ENCODE measurements at regions not wholly inside any gene's neighbourhood (a gene's known extent, or its start where the extent isn't known, plus 50 kb on each side); places are given as distances from the start of the nearest gene placed in this dataset.

DNA sequence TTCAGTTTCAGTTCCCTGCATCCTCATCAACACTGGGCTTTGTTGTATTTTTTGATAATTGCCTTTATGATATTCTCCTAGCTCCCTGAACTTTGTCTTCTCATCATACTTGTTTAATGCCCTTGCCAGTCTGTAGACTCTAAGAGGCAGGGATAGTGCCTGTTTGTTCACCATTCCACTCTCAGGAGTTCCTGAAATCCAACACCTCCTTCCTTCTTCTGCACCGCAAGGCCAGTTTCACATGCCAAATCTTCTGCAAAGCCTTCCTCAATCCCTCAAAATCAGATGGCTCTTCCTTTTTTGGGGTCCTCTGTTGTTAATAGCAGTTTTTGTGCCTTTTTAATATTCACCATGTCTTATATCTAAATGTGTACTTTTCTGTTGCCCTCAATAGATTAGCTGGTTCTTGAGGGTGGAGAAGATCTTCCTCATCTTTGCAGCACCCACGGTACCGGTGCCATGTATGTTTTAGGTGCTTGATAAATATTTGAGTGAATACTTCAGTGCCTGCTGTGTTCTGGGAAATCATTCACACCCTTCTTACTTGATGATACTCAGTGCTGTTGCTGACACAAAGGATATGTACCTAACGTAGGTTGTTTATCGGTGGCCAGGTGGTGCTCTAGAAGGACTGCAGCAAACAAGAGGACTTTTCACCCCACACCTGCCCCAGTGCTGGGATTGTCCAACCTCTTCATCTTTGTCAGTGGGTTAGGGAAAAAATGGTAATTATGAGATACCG lies 85.3 kb upstream of the LIMCH1 start:
- H3K9me3 Mint-ChIP-seq: peaks cover 1 to 5% of the 10 kb centered on the region in 2 donors
- H3K27ac Mint-ChIP-seq: no peak overlapping the region
- H3K27me3 Mint-ChIP-seq: no peaks in the 10 kb centered on the region
- ATAC-seq (replicated peaks) (no peak), DNase-seq (no peak)
- H3K4me1 Mint-ChIP-seq: no peaks in the 10 kb centered on the region
- H3K4me3 Mint-ChIP-seq: no peak overlapping the region
- H3K36me3 Mint-ChIP-seq: no peaks in the 10 kb centered on the region

DNA sequence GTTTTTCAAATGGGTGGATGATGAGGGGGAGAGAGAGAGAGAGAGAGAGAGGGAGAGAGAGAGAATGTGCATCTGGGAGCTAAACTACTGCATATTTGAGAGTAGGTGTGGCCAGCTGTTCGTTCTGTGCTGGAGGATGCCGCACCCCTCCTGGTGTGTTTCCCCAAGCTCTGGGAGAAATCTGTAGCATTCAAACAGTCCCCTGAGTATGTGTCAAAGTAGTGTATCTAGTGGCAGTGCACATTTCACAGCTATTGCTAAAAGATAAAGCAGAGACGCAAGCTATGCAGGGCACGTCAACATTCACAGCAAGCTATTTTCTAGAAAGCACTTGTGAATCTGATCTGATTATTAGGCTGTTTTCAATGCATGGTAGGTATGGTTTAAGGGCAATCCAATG lies 83.5 kb upstream of the LIMCH1 start:
- DNase-seq: no peak
- Mint-ChIP-seq H3K36me3 (no peaks in the 10 kb centered on the region), H3K9me3 (peaks cover 2 to 5% of the 10 kb centered on the region in 2 donors), H3K4me3 (no peak overlapping the region), H3K27me3 (peaks cover 0 to 1% of the 10 kb centered on the region in 2 donors), H3K4me1 (no peaks in the 10 kb centered on the region), H3K27ac (no peak overlapping the region)
- ATAC-seq (replicated peaks): no peak

DNA sequence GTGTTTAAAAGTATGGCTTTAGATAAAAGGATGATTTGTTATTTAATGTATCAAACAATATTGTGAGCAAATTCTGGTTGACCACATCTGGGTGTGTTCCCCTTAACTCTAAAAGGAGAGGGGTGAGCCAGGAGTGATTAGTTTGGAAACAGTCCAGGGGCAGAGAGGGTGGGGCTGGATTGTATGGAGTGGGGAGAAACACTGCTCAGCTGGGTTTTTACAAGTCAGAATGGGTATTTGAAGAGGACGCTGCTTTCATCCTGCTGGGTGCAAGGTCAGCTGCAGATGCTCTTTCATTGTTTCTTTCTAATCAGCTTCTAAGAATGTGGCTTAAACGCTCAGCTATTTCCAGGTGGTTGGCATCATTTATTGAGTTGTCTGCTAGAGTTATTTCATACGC lies 82.8 kb upstream of the LIMCH1 start:
- Mint-ChIP-seq H3K27ac (peak overlapping the region; percentile 33), H3K27me3 (peaks cover 0 to 3% of the 10 kb centered on the region in 2 donors), H3K9me3 (peaks cover 2 to 5% of the 10 kb centered on the region in 2 donors), H3K4me1 (no peaks in the 10 kb centered on the region), H3K4me3 (no peak overlapping the region), H3K36me3 (no peaks in the 10 kb centered on the region)
- ATAC-seq (replicated peaks): no peak
- DNase-seq: no peak

DNA sequence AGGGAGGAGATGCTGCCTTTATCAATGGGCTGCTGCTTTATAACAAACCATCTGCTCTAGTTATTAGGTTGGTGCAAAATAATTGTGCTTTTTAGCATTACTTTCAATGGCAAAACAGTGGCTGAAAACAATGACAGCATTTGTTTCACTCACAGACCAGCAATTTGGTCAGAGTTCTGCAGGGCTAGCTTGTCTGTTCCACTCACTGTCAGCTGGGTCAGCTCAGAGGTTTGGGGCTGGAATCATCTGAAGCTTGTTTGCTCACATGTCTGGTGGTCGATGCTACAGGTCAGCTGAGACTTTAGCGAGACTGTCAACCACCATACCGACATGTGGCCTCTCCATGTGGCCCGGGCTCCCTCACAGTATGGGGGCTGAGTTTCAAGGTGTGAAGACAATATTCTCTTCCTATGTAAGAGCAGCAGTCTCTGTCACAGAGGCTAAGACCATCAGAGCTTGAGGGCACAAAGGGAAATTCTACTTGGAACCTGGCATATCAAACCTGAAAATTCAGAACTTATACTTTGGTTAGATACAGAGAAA lies 81.3 kb upstream of the LIMCH1 start:
- no peaks in the 10 kb centered on the region for H3K4me1 Mint-ChIP-seq
- H3K9me3 Mint-ChIP-seq: peaks cover 2 to 5% of the 10 kb centered on the region in 2 donors
- H3K27ac Mint-ChIP-seq: no peak overlapping the region
- no peak overlapping the region for H3K4me3 Mint-ChIP-seq
- H3K36me3 Mint-ChIP-seq: no peaks in the 10 kb centered on the region
- ATAC-seq (replicated peaks) (no peak), DNase-seq (no peak)
- H3K27me3 Mint-ChIP-seq: peaks cover 0 to 3% of the 10 kb centered on the region in 2 donors

DNA sequence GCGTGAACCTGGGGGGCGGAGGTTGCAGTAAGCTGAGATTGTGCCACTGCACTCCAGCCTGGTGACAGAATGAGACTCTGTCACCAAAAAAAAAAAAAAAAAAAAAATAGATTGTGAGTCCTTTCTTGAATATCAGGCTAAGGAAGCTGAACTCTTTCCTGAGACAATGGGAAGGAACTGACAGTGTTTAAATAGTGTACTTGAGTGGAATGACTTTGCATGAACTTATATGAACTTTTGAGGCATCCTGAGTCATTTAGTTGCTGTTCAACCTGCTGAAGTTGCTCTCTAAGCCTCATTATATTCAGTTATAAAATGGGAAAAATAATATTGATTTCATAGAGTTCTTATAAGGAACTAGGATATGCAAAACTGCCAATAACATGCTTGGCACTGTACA lies 79.3 kb upstream of the LIMCH1 start:
- Mint-ChIP-seq H3K9me3 (peaks cover 2 to 4% of the 10 kb centered on the region in 2 donors), H3K27me3 (peaks cover 0 to 3% of the 10 kb centered on the region in 2 donors), H3K4me1 (no peaks in the 10 kb centered on the region), H3K27ac (no peak overlapping the region), H3K4me3 (no peak overlapping the region), H3K36me3 (no peaks in the 10 kb centered on the region)
- DNase-seq: no peak
- no peak for ATAC-seq (replicated peaks)

DNA sequence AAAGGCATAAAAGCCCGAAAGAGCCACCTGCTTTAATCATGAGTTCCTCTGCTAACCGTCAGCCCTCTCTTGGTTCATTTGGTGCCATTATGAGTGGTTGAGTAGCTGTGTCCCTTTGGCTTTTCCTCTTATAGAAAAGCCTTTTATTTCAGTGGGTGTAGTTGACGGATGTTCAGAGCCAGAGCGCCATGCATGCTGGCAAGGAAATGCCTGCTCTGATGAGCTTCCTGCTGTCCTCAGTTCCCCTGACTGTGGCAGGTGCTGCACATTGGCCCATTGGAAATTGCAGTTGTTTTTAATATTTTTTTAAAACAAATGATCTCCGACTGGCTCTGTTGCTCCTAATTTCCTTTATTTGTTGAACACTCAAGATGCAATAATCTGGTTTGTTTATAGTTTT lies 77.3 kb upstream of the LIMCH1 start:
- Mint-ChIP-seq H3K27me3 (peaks cover 0 to 7% of the 10 kb centered on the region in 2 donors), H3K9me3 (peaks cover 2 to 4% of the 10 kb centered on the region in 2 donors), H3K36me3 (no peaks in the 10 kb centered on the region), H3K4me1 (no peaks in the 10 kb centered on the region), H3K4me3 (no peak overlapping the region), H3K27ac (no peak overlapping the region)
- ATAC-seq (replicated peaks) (no peak), DNase-seq (no peak)

DNA sequence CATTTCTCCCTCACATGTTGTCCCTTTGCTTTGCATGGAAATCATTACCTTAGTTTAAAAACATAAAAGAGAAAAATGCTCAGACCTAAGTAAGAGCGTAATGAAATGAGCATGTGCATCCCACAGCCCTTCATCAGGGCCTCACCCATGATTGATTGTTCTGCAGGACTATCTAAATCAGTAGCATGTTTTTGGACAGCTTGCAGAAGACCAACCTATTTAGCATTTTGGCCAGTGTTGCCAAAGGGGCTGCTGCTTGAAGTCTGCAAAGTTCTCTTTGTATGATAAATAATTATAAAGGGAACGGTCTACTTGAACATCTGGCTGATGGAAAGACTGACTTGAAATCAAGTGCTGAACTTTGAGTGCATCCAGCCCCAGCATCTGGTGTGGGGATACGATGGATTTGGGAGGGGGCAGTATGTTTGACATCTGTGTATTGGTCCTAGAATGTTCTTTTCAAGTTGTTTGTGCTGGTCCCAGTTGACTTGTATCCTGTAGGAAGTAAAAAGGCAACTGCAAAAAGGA lies 76.1 kb upstream of the LIMCH1 start:
- no peak overlapping the region for H3K27ac Mint-ChIP-seq
- H3K9me3 Mint-ChIP-seq: peaks cover 2 to 4% of the 10 kb centered on the region in 2 donors
- H3K4me1 Mint-ChIP-seq: no peaks in the 10 kb centered on the region
- ATAC-seq (replicated peaks) (no peak), DNase-seq (no peak)
- no peaks in the 10 kb centered on the region for H3K36me3 Mint-ChIP-seq
- no peak overlapping the region for H3K4me3 Mint-ChIP-seq
- H3K27me3 Mint-ChIP-seq: peaks cover 0 to 7% of the 10 kb centered on the region in 2 donors

DNA sequence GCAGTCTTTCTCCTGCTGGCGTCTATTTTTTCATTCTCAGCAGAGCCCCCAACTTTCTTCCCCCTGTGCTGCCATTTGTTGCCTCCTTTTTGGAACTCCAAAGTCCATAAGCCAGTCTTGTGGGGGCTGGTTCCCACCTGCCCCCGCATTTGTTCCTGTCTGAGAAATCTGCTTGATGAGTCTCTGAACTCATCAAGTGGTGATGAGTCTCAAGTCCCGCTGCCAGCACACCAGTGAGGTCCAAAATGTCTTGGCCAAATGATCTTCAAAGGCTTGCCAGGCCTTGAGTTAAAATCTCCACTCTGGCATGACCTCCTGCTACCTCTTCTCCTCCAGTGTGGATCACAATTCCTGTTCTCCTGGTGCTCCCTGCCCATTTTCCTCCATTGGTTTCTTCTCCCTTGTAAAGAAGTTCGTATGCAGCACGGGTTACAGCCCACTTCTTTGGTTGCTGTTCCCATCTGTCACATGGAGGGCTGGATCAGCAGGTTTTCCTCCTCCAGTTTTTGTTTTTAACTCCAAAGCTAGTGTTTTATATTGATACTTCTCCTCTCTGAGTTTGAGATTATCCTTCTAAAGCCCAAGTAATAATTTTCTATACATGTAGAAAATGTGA lies 72.7 kb upstream of the LIMCH1 start:
- no peak overlapping the region for H3K27ac Mint-ChIP-seq
- H3K4me3 Mint-ChIP-seq: no peak overlapping the region
- no peaks in the 10 kb centered on the region for H3K4me1 Mint-ChIP-seq
- DNase-seq (no peak), ATAC-seq (replicated peaks) (no peak)
- H3K36me3 Mint-ChIP-seq: no peaks in the 10 kb centered on the region
- peaks cover 0 to 4% of the 10 kb centered on the region in 2 donors for H3K9me3 Mint-ChIP-seq
- peaks cover 0 to 4% of the 10 kb centered on the region in 2 donors for H3K27me3 Mint-ChIP-seq

DNA sequence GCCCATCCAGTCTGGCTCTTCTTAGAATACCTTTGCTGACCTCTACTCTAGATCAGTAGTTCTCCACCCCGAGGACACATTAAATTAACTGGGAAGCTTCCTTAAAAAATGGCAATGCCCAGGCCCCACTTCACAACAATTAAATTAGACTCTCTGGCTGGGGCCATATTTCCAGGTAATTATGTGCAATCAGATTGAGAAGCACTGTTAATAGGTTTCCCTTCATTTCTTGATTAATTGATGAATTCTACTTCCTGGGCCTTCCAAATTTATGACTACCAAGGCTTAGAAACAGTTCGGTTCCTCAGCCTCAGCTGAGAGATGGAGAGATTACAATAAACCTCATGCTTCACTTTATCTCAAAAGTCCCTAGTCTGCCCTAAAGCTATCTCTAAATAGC lies 71.7 kb upstream of the LIMCH1 start:
- Mint-ChIP-seq H3K36me3 (no peaks in the 10 kb centered on the region), H3K27me3 (peaks cover 0 to 4% of the 10 kb centered on the region in 2 donors), H3K9me3 (peaks cover 0 to 4% of the 10 kb centered on the region in 2 donors), H3K27ac (no peak overlapping the region), H3K4me3 (no peak overlapping the region), H3K4me1 (no peaks in the 10 kb centered on the region)
- DNase-seq (no peak), ATAC-seq (replicated peaks) (no peak)

DNA sequence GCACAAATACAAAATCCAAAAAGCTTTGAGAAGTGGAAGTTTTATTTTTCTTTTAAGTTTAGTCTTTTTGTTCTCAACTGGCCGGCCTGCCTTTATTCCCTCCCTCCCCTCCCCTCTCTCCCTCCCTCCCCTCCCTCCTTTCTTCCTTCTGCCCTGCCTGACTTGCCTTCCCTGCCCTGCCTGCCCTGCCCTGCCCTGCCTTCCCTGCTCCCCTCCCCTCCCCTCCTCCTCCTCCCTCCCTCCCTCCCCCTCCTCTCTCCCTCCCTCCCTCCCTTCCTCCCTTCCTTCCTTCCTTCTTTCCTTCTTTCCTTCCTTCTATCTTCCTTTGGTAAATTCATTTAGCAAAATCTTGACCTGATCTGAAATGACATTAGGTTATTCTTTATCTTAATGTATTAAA lies 69.8 kb upstream of the LIMCH1 start:
- peaks cover 0 to 4% of the 10 kb centered on the region in 2 donors for H3K9me3 Mint-ChIP-seq
- no peaks in the 10 kb centered on the region for H3K4me1 Mint-ChIP-seq
- H3K27ac Mint-ChIP-seq: no peak overlapping the region
- no peak overlapping the region for H3K4me3 Mint-ChIP-seq
- H3K36me3 Mint-ChIP-seq: no peaks in the 10 kb centered on the region
- DNase-seq: no peak
- peaks cover 0 to 8% of the 10 kb centered on the region in 2 donors for H3K27me3 Mint-ChIP-seq
- ATAC-seq (replicated peaks): no peak

DNA sequence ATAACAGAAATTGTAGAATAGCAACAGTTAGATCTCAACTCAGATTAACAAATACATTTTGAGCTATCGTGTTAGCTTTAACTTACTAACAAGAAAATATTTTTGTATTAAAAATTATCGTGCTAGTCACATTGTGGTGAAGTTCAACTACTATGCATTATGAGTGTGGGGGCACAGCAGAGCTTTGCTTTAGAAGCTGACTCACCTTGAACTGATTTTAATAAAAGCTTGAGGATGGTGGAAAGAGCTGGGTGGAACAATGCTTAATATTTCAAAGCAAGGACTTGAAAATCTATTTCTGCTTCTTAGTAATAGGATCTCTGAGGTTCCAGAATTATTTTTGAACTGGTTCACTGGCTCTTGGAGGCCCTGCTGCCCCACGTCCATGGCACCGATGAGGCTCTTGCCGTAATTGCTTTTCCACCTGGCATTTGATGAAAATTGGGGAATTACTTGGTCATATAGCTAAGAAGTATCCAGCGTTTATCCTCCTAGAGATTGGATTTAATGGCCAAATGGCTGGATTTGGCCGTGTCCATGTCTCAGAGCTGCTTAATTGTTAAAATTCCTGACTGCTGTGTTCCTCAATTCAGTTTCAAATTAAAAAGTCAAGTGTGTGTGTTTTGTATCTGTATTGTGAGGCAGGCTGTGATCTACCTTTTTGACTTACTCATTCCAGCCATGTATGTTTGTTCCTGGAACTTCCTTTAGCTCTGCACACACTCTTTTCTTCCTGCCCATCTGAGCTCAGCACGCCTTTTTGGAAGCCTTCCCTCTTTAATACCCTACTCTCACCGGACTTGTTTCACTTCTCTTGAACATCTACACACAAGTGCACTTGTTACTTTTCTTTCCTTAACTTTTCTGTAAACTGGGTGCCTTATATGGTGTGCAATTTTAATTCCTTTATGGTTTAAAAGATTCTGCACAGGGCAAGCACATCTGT lies 66.6 kb upstream of the LIMCH1 start:
- no peak overlapping the region for H3K4me3 Mint-ChIP-seq

DNA sequence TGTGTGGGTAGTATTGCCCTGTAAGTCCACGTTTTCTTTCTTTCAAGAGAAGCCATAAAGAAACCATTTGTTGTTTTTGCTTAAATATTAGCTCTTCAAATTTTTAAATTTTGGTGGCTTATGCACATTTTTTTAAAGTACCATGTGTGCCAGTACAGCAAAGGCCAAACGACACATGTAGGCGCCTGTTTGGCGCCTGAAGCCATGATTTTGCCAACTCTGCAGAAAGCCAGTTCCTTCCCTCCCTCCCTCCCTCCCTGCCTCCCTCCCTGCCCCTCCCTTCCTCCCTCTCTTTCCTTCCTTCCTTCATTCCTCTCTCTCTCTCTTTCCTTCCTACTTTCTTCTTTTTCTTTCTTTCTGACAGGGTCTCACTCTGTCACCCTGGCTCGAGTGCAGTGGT lies 65.9 kb upstream of the LIMCH1 start:
- Mint-ChIP-seq H3K9me3 (no peaks in the 10 kb centered on the region), H3K4me3 (no peak overlapping the region), H3K27me3 (peaks cover 0 to 6% of the 10 kb centered on the region in 2 donors), H3K36me3 (no peaks in the 10 kb centered on the region), H3K4me1 (no peaks in the 10 kb centered on the region), H3K27ac (no peak overlapping the region)
- ATAC-seq (replicated peaks): no peak
- no peak for DNase-seq

More for the DNA sequence above, 66.6 kb upstream of the LIMCH1 start:
- no peaks in the 10 kb centered on the region for H3K36me3 Mint-ChIP-seq
- H3K4me1 Mint-ChIP-seq: no peaks in the 10 kb centered on the region
- no peak overlapping the region for H3K27ac Mint-ChIP-seq
- peaks cover 0 to 4% of the 10 kb centered on the region in 2 donors for H3K27me3 Mint-ChIP-seq
- DNase-seq (no peak), ATAC-seq (replicated peaks) (no peak)
- H3K9me3 Mint-ChIP-seq: no peaks in the 10 kb centered on the region

DNA sequence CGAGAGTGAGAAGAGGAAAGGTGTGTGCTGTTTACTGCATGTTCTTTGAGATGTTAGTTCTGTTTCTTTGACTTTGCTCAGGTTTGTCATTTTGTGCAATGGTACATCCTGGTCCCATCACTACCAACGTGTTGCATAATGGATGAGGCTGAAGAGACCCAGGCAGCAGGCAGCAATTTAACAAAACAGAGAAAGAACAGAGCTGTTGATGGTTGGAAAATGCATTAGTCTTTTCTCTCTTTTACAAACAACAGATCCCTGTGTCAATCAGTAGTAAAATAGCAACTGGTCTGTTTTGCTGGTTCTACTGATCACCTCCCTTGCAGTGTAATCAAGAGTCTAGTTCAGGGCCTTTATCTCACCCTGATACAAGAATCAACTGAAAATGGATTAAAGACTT lies 64.8 kb upstream of the LIMCH1 start:
- Mint-ChIP-seq H3K27me3 (peaks cover 0 to 6% of the 10 kb centered on the region in 2 donors), H3K36me3 (no peaks in the 10 kb centered on the region), H3K9me3 (no peaks in the 10 kb centered on the region), H3K4me1 (no peaks in the 10 kb centered on the region), H3K27ac (no peak overlapping the region), H3K4me3 (no peak overlapping the region)
- ATAC-seq (replicated peaks) (no peak), DNase-seq (no peak)

DNA sequence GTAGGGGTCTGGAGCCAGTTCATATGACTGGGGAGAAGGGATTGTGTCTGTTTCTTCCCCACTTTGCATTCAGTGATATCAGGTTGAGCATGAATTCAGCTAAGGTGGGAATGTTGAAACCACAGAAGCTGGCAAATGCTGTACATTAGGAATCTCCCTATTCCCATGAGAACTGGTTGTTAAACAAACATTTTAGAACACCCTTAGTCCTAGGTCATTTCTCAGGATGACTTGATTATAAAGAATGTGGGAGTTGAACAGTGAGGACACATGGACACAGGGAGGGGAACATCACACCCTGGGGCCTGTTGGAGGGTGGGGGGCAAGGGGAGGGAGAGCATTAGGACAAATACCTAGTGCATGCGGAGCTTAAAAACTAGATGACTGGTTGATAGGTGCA lies 62.6 kb upstream of the LIMCH1 start:
- ATAC-seq (replicated peaks) (no peak), DNase-seq (no peak)
- H3K9me3 Mint-ChIP-seq: no peaks in the 10 kb centered on the region
- H3K27me3 Mint-ChIP-seq: peaks cover 0 to 6% of the 10 kb centered on the region in 2 donors
- no peaks in the 10 kb centered on the region for H3K4me1 Mint-ChIP-seq
- H3K36me3 Mint-ChIP-seq: no peaks in the 10 kb centered on the region
- no peak overlapping the region for H3K4me3 Mint-ChIP-seq
- no peak overlapping the region for H3K27ac Mint-ChIP-seq
